ENCODE measurements at regions not wholly inside any gene's neighbourhood (a gene's known extent, or its start where the extent isn't known, plus 50 kb on each side); places are given as distances from the start of the nearest gene placed in this dataset.
A peak's percentile ranks its signal among the peaks of the same experiment; 100 is the strongest.

- ATAC-seq (replicated peaks in 1 of 4) = no peak
- Mint-ChIP-seq H3K27ac (peak overlapping the region in 1 of 2 donors; percentile 28), H3K4me1 (peaks cover 9 to 23% (median 16%) of the 10 kb centered on the region in 3 donors), H3K36me3 (no peaks in the 10 kb centered on the region), H3K27me3 (no peaks in the 10 kb centered on the region), H3K4me3 (no peak overlapping the region), H3K9me3 (no peaks in the 10 kb centered on the region)
- no peak for DNase-seq
- Histone ChIP-seq H3K27me3 (replicated peaks in 1 of 2; ENCODE audit: control insufficient read depth in 2 of 2, extremely low read depth in 1 of 2, insufficient read depth in 2 of 2, low read length in 1 of 2) (no peaks in the 10 kb centered on the region), H3K36me3 (ENCODE audit: control insufficient read depth in 2 of 2, extremely low read depth in 1 of 2, insufficient read depth in 1 of 2, low read length in 1 of 2) (no peaks in the 10 kb centered on the region), H3K27ac (ENCODE audit: low read length) (no peak overlapping the region), H3K4me1 (ENCODE audit: control insufficient read depth in 1 of 2, extremely low read depth in 1 of 2, insufficient read depth in 2 of 2, low read length in 2 of 2) (peaks cover 4 to 7% of the 10 kb centered on the region in 2 experiments), H3K4me3 (ENCODE audit: control insufficient read depth in 1 of 2, extremely low read depth in 1 of 2, low read length in 1 of 2) (no peak overlapping the region), H3K9me3 (no peaks in the 10 kb centered on the region)
- ChIA-PET CTCF (no interaction called here), POLR2A (no interaction called here)
Measured at GRCh38 chr14:22232486-22232885, 356.5 kb downstream of the DAD1 start.

DNA sequence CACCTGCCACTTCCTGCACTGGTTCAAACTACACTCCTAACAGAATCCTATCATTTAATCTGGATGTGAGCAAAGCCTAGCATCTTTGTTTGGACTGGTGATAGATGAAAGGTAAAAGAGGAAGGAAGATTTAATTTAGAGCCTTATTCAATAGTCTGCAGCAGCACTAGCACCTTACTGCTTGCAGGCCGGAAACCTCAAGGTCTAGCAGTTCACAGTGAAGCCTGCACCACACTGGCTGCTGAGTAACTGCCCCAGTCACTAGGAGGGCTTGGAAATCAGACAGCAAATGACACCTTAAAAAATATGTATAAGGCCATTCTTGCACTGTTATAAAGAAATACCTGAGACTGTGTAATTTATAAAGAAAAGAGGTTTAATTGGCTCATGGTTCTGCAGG, 358.0 kb downstream of the DAD1 start:
- Mint-ChIP-seq H3K36me3 (no peaks in the 10 kb centered on the region), H3K4me3 (peak overlapping the region in 1 of 3 donors; percentile 48), H3K27me3 (no peaks in the 10 kb centered on the region), H3K27ac (peak overlapping the region; percentile 61 to 72), H3K4me1 (peaks cover 9 to 25% (median 16%) of the 10 kb centered on the region in 3 donors), H3K9me3 (no peaks in the 10 kb centered on the region)
- ChIA-PET POLR2A (no interaction called here), CTCF (no interaction called here)
- H3K4me1 ChIP-seq (ENCODE audit: control insufficient read depth in 1 of 2, extremely low read depth in 1 of 2, insufficient read depth in 2 of 2, low read length in 2 of 2) = peaks cover 4 to 7% of the 10 kb centered on the region in 2 experiments
- H3K4me3 ChIP-seq (ENCODE audit: control insufficient read depth in 1 of 2, extremely low read depth in 1 of 2, low read length in 1 of 2) = no peak overlapping the region
- no peaks in the 10 kb centered on the region for H3K9me3 ChIP-seq
- no peak overlapping the region for H3K27ac ChIP-seq (ENCODE audit: low read length)
- no peaks in the 10 kb centered on the region for H3K36me3 ChIP-seq (ENCODE audit: control insufficient read depth in 2 of 2, extremely low read depth in 1 of 2, insufficient read depth in 1 of 2, low read length in 1 of 2)
- ATAC-seq (replicated peaks in 1 of 4) = peak; percentile 58 to 82 (median 80)
- peak in 17 of 35 experiments; percentile 1 to 36 (median 8) for DNase-seq
- no peaks in the 10 kb centered on the region for H3K27me3 ChIP-seq (replicated peaks in 1 of 2; ENCODE audit: control insufficient read depth in 2 of 2, extremely low read depth in 1 of 2, insufficient read depth in 2 of 2, low read length in 1 of 2)
- WGBS (ENCODE audit: insufficient coverage) = no CpG with 5 or more reads among the region's 1 CpG

DNA sequence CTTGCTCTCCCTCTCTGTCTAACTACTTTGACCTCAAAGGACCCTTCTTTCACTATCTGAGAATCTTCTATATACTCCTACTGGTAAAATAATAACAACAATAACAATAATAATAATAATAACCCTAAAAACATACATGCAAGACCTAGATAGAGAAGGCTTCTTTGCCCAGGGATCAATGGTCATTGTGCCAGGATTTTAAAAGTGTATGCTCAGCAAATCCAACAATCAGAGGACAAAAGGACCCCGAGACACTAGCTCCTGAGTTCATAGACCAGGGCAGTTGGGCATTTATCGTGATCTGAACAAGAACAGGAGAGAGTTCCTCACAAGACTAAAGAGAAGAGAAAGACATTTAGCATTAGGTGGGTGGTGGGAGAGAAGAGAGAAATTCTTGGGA, 358.5 kb downstream of the DAD1 start:
- Histone ChIP-seq H3K36me3 (ENCODE audit: control insufficient read depth in 2 of 2, extremely low read depth in 1 of 2, insufficient read depth in 1 of 2, low read length in 1 of 2) (no peaks in the 10 kb centered on the region), H3K9me3 (no peaks in the 10 kb centered on the region), H3K4me3 (ENCODE audit: control insufficient read depth in 1 of 2, extremely low read depth in 1 of 2, low read length in 1 of 2) (no peak overlapping the region), H3K4me1 (ENCODE audit: control insufficient read depth in 1 of 2, extremely low read depth in 1 of 2, insufficient read depth in 2 of 2, low read length in 2 of 2) (peaks cover 4 to 7% of the 10 kb centered on the region in 2 experiments), H3K27ac (ENCODE audit: low read length) (no peak overlapping the region), H3K27me3 (replicated peaks in 1 of 2; ENCODE audit: control insufficient read depth in 2 of 2, extremely low read depth in 1 of 2, insufficient read depth in 2 of 2, low read length in 1 of 2) (no peaks in the 10 kb centered on the region)
- CTCF ChIA-PET = no interaction called here
- POLR2A ChIA-PET = interaction anchor here (0.7 kb wide), 2 partner anchors 12 to 249 kb away, joined by 5 to 6 read pairs; no protein-coding TSS in a partner anchor
- no peaks in the 10 kb centered on the region for H3K36me3 Mint-ChIP-seq
- no CpG with 5 or more reads among the region's 2 CpGs for WGBS (ENCODE audit: insufficient coverage)
- peak overlapping the region in 1 of 3 donors; percentile 48 for H3K4me3 Mint-ChIP-seq
- ATAC-seq (replicated peaks in 1 of 4) (no peak), DNase-seq (no peak)
- H3K27me3 Mint-ChIP-seq = no peaks in the 10 kb centered on the region
- no peaks in the 10 kb centered on the region for H3K9me3 Mint-ChIP-seq
- peak overlapping the region; percentile 23 to 72 for H3K27ac Mint-ChIP-seq
- peaks cover 9 to 25% (median 16%) of the 10 kb centered on the region in 3 donors for H3K4me1 Mint-ChIP-seq

GRCh38 chr14:22227084-22227483, 361.9 kb downstream of the DAD1 start:
- POLR2A ChIA-PET = interaction anchor here in 1 of 2 donors (0.6 kb wide), 1 partner anchor 39 kb away, joined by 3 read pairs; no protein-coding TSS in a partner anchor
- no CpG with 5 or more reads among the region's 4 CpGs for WGBS (ENCODE audit: insufficient coverage)

DNA sequence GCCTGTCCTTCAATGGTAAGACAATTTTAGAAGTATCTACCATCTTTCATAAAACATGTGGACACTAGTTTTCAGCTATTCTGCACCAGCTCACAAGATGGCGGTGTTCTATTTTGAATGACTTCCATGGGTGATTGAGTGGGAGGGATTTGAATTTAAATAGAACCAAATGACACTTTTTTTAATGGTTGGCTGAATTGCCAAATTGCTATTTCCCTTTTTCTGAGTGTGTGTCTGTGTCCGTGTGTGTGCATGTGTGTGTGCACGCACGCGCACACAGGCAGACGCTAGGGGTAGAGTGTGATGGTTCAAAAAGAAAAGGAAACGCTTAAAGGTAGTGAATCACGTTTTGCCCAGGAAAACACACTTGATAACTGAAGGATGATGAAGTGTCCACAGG, 362.6 kb downstream of the DAD1 start:
- Histone ChIP-seq H3K36me3 (ENCODE audit: control insufficient read depth in 2 of 2, extremely low read depth in 1 of 2, insufficient read depth in 1 of 2, low read length in 1 of 2) (no peaks in the 10 kb centered on the region), H3K9me3 (no peaks in the 10 kb centered on the region), H3K27ac (ENCODE audit: low read length) (no peak overlapping the region), H3K4me1 (ENCODE audit: control insufficient read depth in 1 of 2, extremely low read depth in 1 of 2, insufficient read depth in 2 of 2, low read length in 2 of 2) (peaks cover 0 to 4% of the 10 kb centered on the region in 2 experiments), H3K27me3 (replicated peaks in 1 of 2; ENCODE audit: control insufficient read depth in 2 of 2, extremely low read depth in 1 of 2, insufficient read depth in 2 of 2, low read length in 1 of 2) (no peaks in the 10 kb centered on the region), H3K4me3 (ENCODE audit: control insufficient read depth in 1 of 2, extremely low read depth in 1 of 2, low read length in 1 of 2) (peak overlapping the region in 1 of 2 donors; percentile 23)
- POLR2A ChIA-PET = no interaction called here
- DNase-seq = peak in 13 of 35 experiments; percentile 1 to 53 (median 10)
- WGBS (ENCODE audit: insufficient coverage) = no CpG with 5 or more reads among the region's 8 CpGs
- CTCF ChIA-PET = interaction anchor here in 1 of 2 donors (0.8 to 2.2 kb wide), 2 partner anchors 25 to 61 kb away, joined by 3 to 10 read pairs; no protein-coding TSS in a partner anchor
- peak; percentile 52 to 67 (median 58) for ATAC-seq (replicated peaks in 1 of 4)
- Mint-ChIP-seq H3K4me3 (peak overlapping the region; percentile 66 to 74 (median 69)), H3K27me3 (no peaks in the 10 kb centered on the region), H3K36me3 (no peaks in the 10 kb centered on the region), H3K4me1 (peaks cover 7 to 23% (median 17%) of the 10 kb centered on the region in 3 donors), H3K27ac (peak overlapping the region; percentile 66 to 74), H3K9me3 (no peaks in the 10 kb centered on the region)

More at GRCh38 chr14:22227084-22227483, 361.9 kb downstream of the DAD1 start:
- DNase-seq (no peak), ATAC-seq (replicated peaks in 1 of 4) (no peak)
- peak overlapping the region in 1 of 2 donors; percentile 23 for H3K4me3 ChIP-seq (ENCODE audit: control insufficient read depth in 1 of 2, extremely low read depth in 1 of 2, low read length in 1 of 2)
- H3K4me3 Mint-ChIP-seq = peak overlapping the region; percentile 66 to 74 (median 69)
- H3K9me3 ChIP-seq = no peaks in the 10 kb centered on the region
- peaks cover 9 to 23% (median 16%) of the 10 kb centered on the region in 3 donors for H3K4me1 Mint-ChIP-seq
- no peak overlapping the region for H3K27ac ChIP-seq (ENCODE audit: low read length)
- no peaks in the 10 kb centered on the region for H3K9me3 Mint-ChIP-seq
- no peaks in the 10 kb centered on the region for H3K36me3 ChIP-seq (ENCODE audit: control insufficient read depth in 2 of 2, extremely low read depth in 1 of 2, insufficient read depth in 1 of 2, low read length in 1 of 2)
- H3K36me3 Mint-ChIP-seq = no peaks in the 10 kb centered on the region
- H3K4me1 ChIP-seq (ENCODE audit: control insufficient read depth in 1 of 2, extremely low read depth in 1 of 2, insufficient read depth in 2 of 2, low read length in 2 of 2) = peaks cover 3 to 4% of the 10 kb centered on the region in 2 experiments
- no peaks in the 10 kb centered on the region for H3K27me3 ChIP-seq (replicated peaks in 1 of 2; ENCODE audit: control insufficient read depth in 2 of 2, extremely low read depth in 1 of 2, insufficient read depth in 2 of 2, low read length in 1 of 2)
- H3K27ac Mint-ChIP-seq = peak overlapping the region; percentile 66 to 74
- CTCF ChIA-PET = interaction anchor here in 1 of 2 donors (2.2 kb wide), 1 partner anchor 26 kb away, joined by 10 read pairs; no protein-coding TSS in a partner anchor
- no peaks in the 10 kb centered on the region for H3K27me3 Mint-ChIP-seq

DNA sequence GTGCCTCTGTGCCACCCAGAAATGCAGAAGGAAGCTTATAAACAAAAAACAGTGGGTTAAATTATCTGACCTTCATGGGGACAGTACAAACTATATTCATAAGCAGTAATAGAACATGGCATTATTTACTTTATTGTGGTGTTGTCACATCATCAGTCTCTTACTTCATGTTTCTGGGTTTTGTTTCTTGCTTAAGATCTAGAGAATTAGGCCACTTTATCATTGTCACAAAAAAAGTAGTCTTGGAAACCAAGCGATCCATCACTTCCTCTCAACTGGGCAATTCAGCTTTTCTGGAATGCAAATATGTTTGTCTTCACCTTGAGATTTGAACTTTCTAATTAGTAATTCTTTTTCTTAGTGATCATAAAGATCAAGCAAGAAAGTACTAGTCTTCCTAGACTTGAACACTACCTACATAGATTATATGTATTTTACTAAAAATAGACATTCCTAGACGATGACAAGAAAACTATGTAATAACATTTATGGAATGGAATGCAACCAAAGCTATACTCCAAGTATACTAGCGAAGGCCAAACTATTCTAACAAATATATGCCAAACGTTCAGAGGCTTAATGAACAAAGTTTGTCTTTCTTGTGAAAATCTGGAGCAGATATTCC, 363.4 kb downstream of the DAD1 start:
- Mint-ChIP-seq H3K4me3 (no peak overlapping the region), H3K27me3 (no peaks in the 10 kb centered on the region), H3K9me3 (no peaks in the 10 kb centered on the region), H3K36me3 (no peaks in the 10 kb centered on the region), H3K27ac (no peak overlapping the region), H3K4me1 (peaks cover 0 to 19% (median 14%) of the 10 kb centered on the region in 3 donors)
- ChIA-PET POLR2A (no interaction called here), CTCF (interaction anchor here in 1 of 2 donors (0.8 to 2.2 kb wide), 2 partner anchors 25 to 62 kb away, joined by 3 to 10 read pairs; no protein-coding TSS in a partner anchor)
- H3K9me3 ChIP-seq = no peaks in the 10 kb centered on the region
- WGBS (ENCODE audit: insufficient coverage) = no CpG with 5 or more reads among the region's 4 CpGs
- no peaks in the 10 kb centered on the region for H3K36me3 ChIP-seq (ENCODE audit: control insufficient read depth in 2 of 2, extremely low read depth in 1 of 2, insufficient read depth in 1 of 2, low read length in 1 of 2)
- DNase-seq = no peak
- no peak overlapping the region for H3K27ac ChIP-seq (ENCODE audit: low read length)
- H3K4me1 ChIP-seq (ENCODE audit: control insufficient read depth in 1 of 2, extremely low read depth in 1 of 2, insufficient read depth in 2 of 2, low read length in 2 of 2) = peaks cover 0 to 3% of the 10 kb centered on the region in 2 experiments
- no peak overlapping the region for H3K4me3 ChIP-seq (ENCODE audit: control insufficient read depth in 1 of 2, extremely low read depth in 1 of 2, low read length in 1 of 2)
- ATAC-seq (replicated peaks in 1 of 4) = no peak
- H3K27me3 ChIP-seq (replicated peaks in 1 of 2; ENCODE audit: control insufficient read depth in 2 of 2, extremely low read depth in 1 of 2, insufficient read depth in 2 of 2, low read length in 1 of 2) = no peaks in the 10 kb centered on the region

Measured in T-cell (primary cell).